ENCODE measurements at regions not wholly inside any gene's neighbourhood (a gene's known extent, or its start where the extent isn't known, plus 50 kb on each side); places are given as distances from the start of the nearest gene placed in this dataset.
"Not testable (repeated sequence)": the region's sequence is repeated elsewhere in the genome, so short reads cannot be mapped to it uniquely, and the experiment has no call there.

GRCh38 chr14:86935241-86935885 lies 1057.6 kb downstream of the GALC start:
- Histone ChIP-seq H3K36me3 (ENCODE audit: insufficient read depth, low read length) (no peaks in the 10 kb centered on the region), H3K9ac (ENCODE audit: low read depth, low read length) (no peak overlapping the region), H3K4me1 (ENCODE audit: insufficient read depth, low read length) (no peaks in the 10 kb centered on the region), H3K9me3 (ENCODE audit: control insufficient read depth, insufficient read depth, low read length) (no peaks in the 10 kb centered on the region)

- Histone ChIP-seq H3K9me3 (ENCODE audit: control insufficient read depth, insufficient read depth, low read length) (no peaks in the 10 kb centered on the region), H3K9ac (ENCODE audit: low read depth, low read length) (no peak overlapping the region), H3K4me1 (ENCODE audit: insufficient read depth, low read length) (no peaks in the 10 kb centered on the region), H3K36me3 (ENCODE audit: insufficient read depth, low read length) (no peaks in the 10 kb centered on the region)
Measured at GRCh38 chr14:86933958-86934595, 1058.9 kb downstream of the GALC start.

- no peaks in the 10 kb centered on the region for H3K9me3 ChIP-seq (ENCODE audit: control insufficient read depth, insufficient read depth, low read length)
- H3K36me3 ChIP-seq (ENCODE audit: insufficient read depth, low read length) = no peaks in the 10 kb centered on the region
- H3K9ac ChIP-seq (ENCODE audit: low read depth, low read length) = no peak overlapping the region
- H3K4me1 ChIP-seq (ENCODE audit: insufficient read depth, low read length) = no peaks in the 10 kb centered on the region
Measured at GRCh38 chr14:86933460-86933859, 1059.5 kb downstream of the GALC start.

GRCh38 chr14:86915406-86915805 lies 1077.6 kb downstream of the GALC start:
- no peaks in the 10 kb centered on the region for H3K4me1 ChIP-seq (ENCODE audit: insufficient read depth, low read length)
- no peaks in the 10 kb centered on the region for H3K36me3 ChIP-seq (ENCODE audit: insufficient read depth, low read length)
- no peaks in the 10 kb centered on the region for H3K9me3 ChIP-seq (ENCODE audit: control insufficient read depth, insufficient read depth, low read length)
- no peak overlapping the region for H3K9ac ChIP-seq (ENCODE audit: low read depth, low read length)

- H3K9me3 ChIP-seq (ENCODE audit: control insufficient read depth, insufficient read depth, low read length) = no peaks in the 10 kb centered on the region
- H3K4me1 ChIP-seq (ENCODE audit: insufficient read depth, low read length) = no peaks in the 10 kb centered on the region
- no peak overlapping the region for H3K9ac ChIP-seq (ENCODE audit: low read depth, low read length)
- no peaks in the 10 kb centered on the region for H3K36me3 ChIP-seq (ENCODE audit: insufficient read depth, low read length)
Measured at GRCh38 chr14:86912709-86913108, 1080.3 kb downstream of the GALC start.

- H3K4me1 ChIP-seq (ENCODE audit: insufficient read depth, low read length) = no peaks in the 10 kb centered on the region
- H3K9ac ChIP-seq (ENCODE audit: low read depth, low read length) = no peak overlapping the region
- H3K36me3 ChIP-seq (ENCODE audit: insufficient read depth, low read length) = no peaks in the 10 kb centered on the region
- H3K9me3 ChIP-seq (ENCODE audit: control insufficient read depth, insufficient read depth, low read length) = no peaks in the 10 kb centered on the region
Measured at GRCh38 chr14:86911486-86911885, 1081.5 kb downstream of the GALC start.

GRCh38 chr14:86905386-86905926 lies 1087.5 kb downstream of the GALC start:
- H3K9ac ChIP-seq (ENCODE audit: low read depth, low read length); H3K36me3 ChIP-seq (ENCODE audit: insufficient read depth, low read length); H3K4me1 ChIP-seq (ENCODE audit: insufficient read depth, low read length); H3K9me3 ChIP-seq (ENCODE audit: control insufficient read depth, insufficient read depth, low read length): not testable (repeated sequence)

- no peaks in the 10 kb centered on the region for H3K9me3 ChIP-seq (ENCODE audit: control insufficient read depth, insufficient read depth, low read length)
- H3K4me1 ChIP-seq (ENCODE audit: insufficient read depth, low read length) = no peaks in the 10 kb centered on the region
- no peak overlapping the region for H3K9ac ChIP-seq (ENCODE audit: low read depth, low read length)
- H3K36me3 ChIP-seq (ENCODE audit: insufficient read depth, low read length) = no peaks in the 10 kb centered on the region
Measured at GRCh38 chr14:86902176-86902950, 1090.6 kb downstream of the GALC start.

- no peaks in the 10 kb centered on the region for H3K9me3 ChIP-seq (ENCODE audit: control insufficient read depth, insufficient read depth, low read length)
- no peaks in the 10 kb centered on the region for H3K4me1 ChIP-seq (ENCODE audit: insufficient read depth, low read length)
- H3K9ac ChIP-seq (ENCODE audit: low read depth, low read length) = no peak overlapping the region
- no peaks in the 10 kb centered on the region for H3K36me3 ChIP-seq (ENCODE audit: insufficient read depth, low read length)
Measured at GRCh38 chr14:86897704-86898513, 1095.1 kb downstream of the GALC start.

GRCh38 chr14:86897224-86897623 lies 1095.8 kb downstream of the GALC start:
- Histone ChIP-seq H3K4me1 (ENCODE audit: insufficient read depth, low read length) (peaks cover 6% of the 10 kb centered on the region; the same call in 1 of the 2 replicates), H3K36me3 (ENCODE audit: insufficient read depth, low read length) (no peaks in the 10 kb centered on the region), H3K9me3 (ENCODE audit: control insufficient read depth, insufficient read depth, low read length) (no peaks in the 10 kb centered on the region), H3K9ac (ENCODE audit: low read depth, low read length) (no peak overlapping the region)

GRCh38 chr14:86896701-86897100 lies 1096.3 kb downstream of the GALC start:
- no peaks in the 10 kb centered on the region for H3K9me3 ChIP-seq (ENCODE audit: control insufficient read depth, insufficient read depth, low read length)
- no peaks in the 10 kb centered on the region for H3K36me3 ChIP-seq (ENCODE audit: insufficient read depth, low read length)
- H3K9ac ChIP-seq (ENCODE audit: low read depth, low read length) = no peak overlapping the region
- peaks cover 6% of the 10 kb centered on the region; the same call in 1 of the 2 replicates for H3K4me1 ChIP-seq (ENCODE audit: insufficient read depth, low read length)

GRCh38 chr14:86892152-86892956 lies 1100.6 kb downstream of the GALC start:
- Histone ChIP-seq H3K9ac (ENCODE audit: low read depth, low read length) (no peak overlapping the region), H3K36me3 (ENCODE audit: insufficient read depth, low read length) (no peaks in the 10 kb centered on the region), H3K4me1 (ENCODE audit: insufficient read depth, low read length) (peaks cover 6% of the 10 kb centered on the region; the same call in 1 of the 2 replicates), H3K9me3 (ENCODE audit: control insufficient read depth, insufficient read depth, low read length) (no peaks in the 10 kb centered on the region)

- no peaks in the 10 kb centered on the region for H3K9me3 ChIP-seq (ENCODE audit: control insufficient read depth, insufficient read depth, low read length)
- H3K36me3 ChIP-seq (ENCODE audit: insufficient read depth, low read length) = no peaks in the 10 kb centered on the region
- no peaks in the 10 kb centered on the region for H3K4me1 ChIP-seq (ENCODE audit: insufficient read depth, low read length)
- no peak overlapping the region for H3K9ac ChIP-seq (ENCODE audit: low read depth, low read length)
Measured at GRCh38 chr14:86885280-86885679, 1107.7 kb downstream of the GALC start.

Data from ES-I3 (cell line).